Osteoblast (primary cell): ENCODE measurements at regions not wholly inside any gene's neighbourhood (a gene's known extent, or its start where the extent isn't known, plus 50 kb on each side); places are given as distances from the start of the nearest gene placed in this dataset.

ENCODE experiments used
- DNase-seq: peaks from one replicate; pipeline ENCODE4 v3.0.0; 2011; ENCODE audit warnings: low spot score, mixed read lengths; ENCODE audit not compliant: insufficient read length; ENCODE audit errors: missing footprints
- H2AFZ ChIP-seq: 2 replicates; pipeline ENCODE4 v1.6.0; 2011; ENCODE audit warnings: mild to moderate bottlenecking, low read length
- H3K27ac ChIP-seq: 2 replicates; pipeline ENCODE4 v1.5.1; 2011; ENCODE audit warnings: mild to moderate bottlenecking, low read depth, low read length, moderate library complexity
- H3K27me3 ChIP-seq: 2 replicates; pipeline ENCODE4 v1.6.0; 2012; ENCODE audit warnings: mild to moderate bottlenecking, control low read depth, inconsistent platforms, low read length, moderate library complexity; ENCODE audit not compliant: insufficient read depth
- H3K36me3 ChIP-seq: 2 replicates; pipeline ENCODE4 v1.5.1; 2011; ENCODE audit warnings: mild to moderate bottlenecking, low read length, control low read depth, moderate library complexity; ENCODE audit not compliant: insufficient read depth
- H3K4me1 ChIP-seq: 2 replicates; pipeline ENCODE4 v1.5.1; 2011; ENCODE audit warnings: mild to moderate bottlenecking, low read length, control low read depth, moderate library complexity; ENCODE audit not compliant: insufficient read depth
- H3K4me2 ChIP-seq: 2 replicates; pipeline ENCODE4 v1.6.0; 2011; ENCODE audit warnings: mild to moderate bottlenecking, low read length; ENCODE audit not compliant: insufficient read depth
- H3K4me3 ChIP-seq: fragments of 200-600 bp; sonication (generic); 3 replicates; pipeline ENCODE4 v1.5.1; 2012; ENCODE audit warnings: mild to moderate bottlenecking, low read length, inconsistent platforms; ENCODE audit not compliant: insufficient read depth
- H3K79me2 ChIP-seq: 2 replicates; pipeline ENCODE4 v1.6.0; 2012; ENCODE audit warnings: mild to moderate bottlenecking, low read length, control low read depth, inconsistent platforms; ENCODE audit not compliant: insufficient read depth
- H3K9me3 ChIP-seq: 2 replicates; pipeline ENCODE4 v1.5.1; 2011; ENCODE audit warnings: low read depth, low read length, control low read depth
- H4K20me1 ChIP-seq: 2 replicates; pipeline ENCODE4 v1.6.0; 2012; ENCODE audit warnings: mild to moderate bottlenecking, low read length, control low read depth; ENCODE audit not compliant: insufficient read depth
- CTCF ChIP-seq: IDR thresholded peaks from 2 replicates; pipeline ENCODE4 v1.5.1; 2011; ENCODE audit warnings: mild to moderate bottlenecking, low read depth, low read length, moderate library complexity; ENCODE audit errors: extremely low read depth

- H4K20me1 ChIP-seq = no peaks in the 10 kb centered on the region
- H3K9me3 ChIP-seq = no peaks in the 10 kb centered on the region
- H3K27me3 ChIP-seq = no peaks in the 10 kb centered on the region
- no peaks in the 10 kb centered on the region for H3K36me3 ChIP-seq
- H3K4me1 ChIP-seq = peaks cover 12% of the 10 kb centered on the region
- DNase-seq = no peak
- no peak overlapping the region for H3K4me2 ChIP-seq
- H3K27ac ChIP-seq = no peak overlapping the region
- no peak overlapping the region for H3K4me3 ChIP-seq
- H2AFZ ChIP-seq = peak overlapping the region; percentile 47
- no peak for TF ChIP-seq CTCF
- H3K79me2 ChIP-seq = no peaks in the 10 kb centered on the region
Measured at GRCh38 chr6:18047406-18047805, 60.0 kb upstream of the KIF13A start.

- TF ChIP-seq CTCF = no peak
- Histone ChIP-seq H3K4me2 (no peak overlapping the region), H4K20me1 (no peaks in the 10 kb centered on the region), H3K79me2 (no peaks in the 10 kb centered on the region), H3K36me3 (no peaks in the 10 kb centered on the region), H2AFZ (no peak overlapping the region), H3K4me1 (peaks cover 12% of the 10 kb centered on the region), H3K4me3 (no peak overlapping the region), H3K9me3 (no peaks in the 10 kb centered on the region), H3K27me3 (no peaks in the 10 kb centered on the region), H3K27ac (no peak overlapping the region)
- no peak for DNase-seq
Measured at GRCh38 chr6:18045507-18045906, 58.1 kb upstream of the KIF13A start.

- Histone ChIP-seq H3K4me2 (no peak overlapping the region), H3K4me3 (no peak overlapping the region), H3K79me2 (no peaks in the 10 kb centered on the region), H3K27me3 (no peaks in the 10 kb centered on the region), H3K9me3 (no peaks in the 10 kb centered on the region), H3K27ac (no peak overlapping the region), H3K4me1 (peaks cover 12% of the 10 kb centered on the region), H4K20me1 (no peaks in the 10 kb centered on the region), H3K36me3 (no peaks in the 10 kb centered on the region), H2AFZ (peak overlapping the region; percentile 33)
- DNase-seq = no peak
- TF ChIP-seq CTCF = no peak
Measured at GRCh38 chr6:18044108-18044783, 56.8 kb upstream of the KIF13A start.

- Histone ChIP-seq H3K9me3 (no peaks in the 10 kb centered on the region), H3K27ac (no peak overlapping the region), H2AFZ (peak overlapping the region; percentile 93), H3K79me2 (no peaks in the 10 kb centered on the region), H3K36me3 (no peaks in the 10 kb centered on the region), H3K27me3 (no peaks in the 10 kb centered on the region), H4K20me1 (no peaks in the 10 kb centered on the region), H3K4me2 (peak overlapping the region; percentile 39), H3K4me3 (no peak overlapping the region), H3K4me1 (peaks cover 12% of the 10 kb centered on the region)
- TF ChIP-seq CTCF = no peak
- DNase-seq = no peak
Measured at GRCh38 chr6:18042536-18043145, 55.2 kb upstream of the KIF13A start.
